ENCODE measurements at regions not wholly inside any gene's neighbourhood (a gene's known extent, or its start where the extent isn't known, plus 50 kb on each side); places are given as distances from the start of the nearest gene placed in this dataset.

DNA sequence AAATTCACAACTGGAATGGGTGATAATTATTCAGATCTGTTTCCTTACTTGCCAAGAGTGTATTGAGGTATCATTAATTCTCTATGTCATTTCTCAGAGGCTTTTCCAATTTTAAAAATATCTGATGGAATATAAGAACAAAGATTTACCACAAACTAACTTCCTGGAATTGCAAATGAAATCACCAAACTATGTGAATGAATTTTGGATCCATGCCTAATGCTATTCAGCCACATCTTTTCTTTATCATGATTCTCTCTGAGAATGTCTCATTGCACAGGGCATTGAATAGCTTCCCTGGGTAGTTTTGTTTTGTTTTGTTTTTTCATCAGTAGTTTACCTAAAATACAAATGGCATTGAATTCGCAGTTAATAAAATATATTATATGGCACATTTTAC is 146.9 kb upstream of the FBN2 start:
- TF ChIP-seq, protein P1, sequence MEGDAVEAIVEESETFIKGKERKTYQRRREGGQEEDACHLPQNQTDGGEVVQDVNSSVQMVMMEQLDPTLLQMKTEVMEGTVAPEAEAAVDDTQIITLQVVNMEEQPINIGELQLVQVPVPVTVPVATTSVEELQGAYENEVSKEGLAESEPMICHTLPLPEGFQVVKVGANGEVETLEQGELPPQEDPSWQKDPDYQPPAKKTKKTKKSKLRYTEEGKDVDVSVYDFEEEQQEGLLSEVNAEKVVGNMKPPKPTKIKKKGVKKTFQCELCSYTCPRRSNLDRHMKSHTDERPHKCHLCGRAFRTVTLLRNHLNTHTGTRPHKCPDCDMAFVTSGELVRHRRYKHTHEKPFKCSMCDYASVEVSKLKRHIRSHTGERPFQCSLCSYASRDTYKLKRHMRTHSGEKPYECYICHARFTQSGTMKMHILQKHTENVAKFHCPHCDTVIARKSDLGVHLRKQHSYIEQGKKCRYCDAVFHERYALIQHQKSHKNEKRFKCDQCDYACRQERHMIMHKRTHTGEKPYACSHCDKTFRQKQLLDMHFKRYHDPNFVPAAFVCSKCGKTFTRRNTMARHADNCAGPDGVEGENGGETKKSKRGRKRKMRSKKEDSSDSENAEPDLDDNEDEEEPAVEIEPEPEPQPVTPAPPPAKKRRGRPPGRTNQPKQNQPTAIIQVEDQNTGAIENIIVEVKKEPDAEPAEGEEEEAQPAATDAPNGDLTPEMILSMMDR (IDR thresholded peaks at IDR 0.05) = no peak
- no peak for TF ChIP-seq POLR2A (IDR thresholded peaks at IDR 0.05)

Measured in Peyer's patch (tissue), 4 donors.